ENCODE measurements at regions not wholly inside any gene's neighbourhood (a gene's known extent, or its start where the extent isn't known, plus 50 kb on each side); places are given as distances from the start of the nearest gene placed in this dataset.

GRCh38 chr5:2001300-2001699, 118.6 kb upstream of the IRX4 start:
- no peaks in the 10 kb centered on the region for H3K36me3 ChIP-seq (ENCODE audit: control insufficient read depth, insufficient read depth, low read length)
- H3K4me1 ChIP-seq (ENCODE audit: control insufficient read depth, insufficient read depth, low read length), result no peaks in the 10 kb centered on the region
- 0 out of 2 replicates have a peak, but pooled peaks cover 6% of the 10 kb centered on the region for H3K9me3 ChIP-seq (ENCODE audit: control insufficient read depth, insufficient read depth, low read depth, low read length)
- H3K27me3 ChIP-seq (ENCODE audit: control insufficient read depth, insufficient read depth, low read length), result peaks cover 21% of the 10 kb centered on the region
- no peak overlapping the region for H3K9ac ChIP-seq (ENCODE audit: low read length)
- H3K27ac ChIP-seq (ENCODE audit: low read depth, low read length), result no peak overlapping the region
- no peak overlapping the region for H3K4me3 ChIP-seq (ENCODE audit: low read depth, low read length)

GRCh38 chr5:2000591-2000990, 117.9 kb upstream of the IRX4 start:
- no peak overlapping the region for H3K4me3 ChIP-seq (ENCODE audit: low read depth, low read length)
- H3K9ac ChIP-seq (ENCODE audit: low read length), result no peak overlapping the region
- H3K4me1 ChIP-seq (ENCODE audit: control insufficient read depth, insufficient read depth, low read length), result no peaks in the 10 kb centered on the region
- peaks cover 18% of the 10 kb centered on the region for H3K27me3 ChIP-seq (ENCODE audit: control insufficient read depth, insufficient read depth, low read length)
- H3K36me3 ChIP-seq (ENCODE audit: control insufficient read depth, insufficient read depth, low read length), result no peaks in the 10 kb centered on the region
- no peak overlapping the region for H3K27ac ChIP-seq (ENCODE audit: low read depth, low read length)
- 0 out of 2 replicates have a peak, but pooled peaks cover 6% of the 10 kb centered on the region for H3K9me3 ChIP-seq (ENCODE audit: control insufficient read depth, insufficient read depth, low read depth, low read length)

- no peak overlapping the region for H3K27ac ChIP-seq (ENCODE audit: low read depth, low read length)
- no peaks in the 10 kb centered on the region for H3K4me1 ChIP-seq (ENCODE audit: control insufficient read depth, insufficient read depth, low read length)
- no peak overlapping the region for H3K9ac ChIP-seq (ENCODE audit: low read length)
- H3K27me3 ChIP-seq (ENCODE audit: control insufficient read depth, insufficient read depth, low read length), result peaks cover 10% of the 10 kb centered on the region
- H3K9me3 ChIP-seq (ENCODE audit: control insufficient read depth, insufficient read depth, low read depth, low read length), result 0 out of 2 replicates have a peak, but pooled peaks cover 6% of the 10 kb centered on the region
- no peaks in the 10 kb centered on the region for H3K36me3 ChIP-seq (ENCODE audit: control insufficient read depth, insufficient read depth, low read length)
- no peak overlapping the region for H3K4me3 ChIP-seq (ENCODE audit: low read depth, low read length)
Measured at GRCh38 chr5:1999794-2000193, 117.1 kb upstream of the IRX4 start.

GRCh38 chr5:1998716-1999317, 116.1 kb upstream of the IRX4 start:
- H3K27me3 ChIP-seq (ENCODE audit: control insufficient read depth, insufficient read depth, low read length), result peaks cover 1% of the 10 kb centered on the region; the same call in 1 of the 2 replicates
- no peaks in the 10 kb centered on the region for H3K4me1 ChIP-seq (ENCODE audit: control insufficient read depth, insufficient read depth, low read length)
- H3K9me3 ChIP-seq (ENCODE audit: control insufficient read depth, insufficient read depth, low read depth, low read length), result 0 out of 2 replicates have a peak, but pooled peaks cover 8% of the 10 kb centered on the region
- H3K27ac ChIP-seq (ENCODE audit: low read depth, low read length), result no peak overlapping the region
- no peaks in the 10 kb centered on the region for H3K36me3 ChIP-seq (ENCODE audit: control insufficient read depth, insufficient read depth, low read length)
- H3K9ac ChIP-seq (ENCODE audit: low read length), result no peak overlapping the region
- no peak overlapping the region for H3K4me3 ChIP-seq (ENCODE audit: low read depth, low read length)

GRCh38 chr5:1998348-1998669, 115.6 kb upstream of the IRX4 start:
- no peak overlapping the region for H3K9ac ChIP-seq (ENCODE audit: low read length)
- no peak overlapping the region for H3K27ac ChIP-seq (ENCODE audit: low read depth, low read length)
- H3K4me1 ChIP-seq (ENCODE audit: control insufficient read depth, insufficient read depth, low read length), result no peaks in the 10 kb centered on the region
- H3K36me3 ChIP-seq (ENCODE audit: control insufficient read depth, insufficient read depth, low read length), result no peaks in the 10 kb centered on the region
- no peaks in the 10 kb centered on the region; the same call in 1 of the 2 replicates for H3K27me3 ChIP-seq (ENCODE audit: control insufficient read depth, insufficient read depth, low read length)
- H3K4me3 ChIP-seq (ENCODE audit: low read depth, low read length), result no peak overlapping the region
- 0 out of 2 replicates have a peak, but pooled peaks cover 8% of the 10 kb centered on the region for H3K9me3 ChIP-seq (ENCODE audit: control insufficient read depth, insufficient read depth, low read depth, low read length)

- Histone ChIP-seq H3K36me3 (ENCODE audit: control insufficient read depth, insufficient read depth, low read length) (no peaks in the 10 kb centered on the region), H3K9ac (ENCODE audit: low read length) (no peak overlapping the region), H3K27me3 (ENCODE audit: control insufficient read depth, insufficient read depth, low read length) (no peaks in the 10 kb centered on the region; the same call in 1 of the 2 replicates), H3K4me3 (ENCODE audit: low read depth, low read length) (no peak overlapping the region), H3K9me3 (ENCODE audit: control insufficient read depth, insufficient read depth, low read depth, low read length) (peaks cover 10% of the 10 kb centered on the region), H3K27ac (ENCODE audit: low read depth, low read length) (no peak overlapping the region), H3K4me1 (ENCODE audit: control insufficient read depth, insufficient read depth, low read length) (no peaks in the 10 kb centered on the region)
Measured at GRCh38 chr5:1997640-1998347, 115.1 kb upstream of the IRX4 start.

- H3K27ac ChIP-seq (ENCODE audit: low read depth, low read length), result no peak overlapping the region
Measured at GRCh38 chr5:1995491-1995890, 112.8 kb upstream of the IRX4 start.

GRCh38 chr5:1987471-1987870, 104.7 kb upstream of the IRX4 start:
- no peaks in the 10 kb centered on the region; the same call in 1 of the 2 replicates for H3K27me3 ChIP-seq (ENCODE audit: control insufficient read depth, insufficient read depth, low read length)
- peaks cover 6% of the 10 kb centered on the region; the same call in 1 of the 2 replicates for H3K9me3 ChIP-seq (ENCODE audit: control insufficient read depth, insufficient read depth, low read depth, low read length)
- H3K9ac ChIP-seq (ENCODE audit: low read length), result no peak overlapping the region
- no peak overlapping the region for H3K4me3 ChIP-seq (ENCODE audit: low read depth, low read length)
- H3K36me3 ChIP-seq (ENCODE audit: control insufficient read depth, insufficient read depth, low read length), result no peaks in the 10 kb centered on the region
- H3K4me1 ChIP-seq (ENCODE audit: control insufficient read depth, insufficient read depth, low read length), result no peaks in the 10 kb centered on the region
- no peak overlapping the region for H3K27ac ChIP-seq (ENCODE audit: low read depth, low read length)

More at GRCh38 chr5:1995491-1995890, 112.8 kb upstream of the IRX4 start:
- Histone ChIP-seq H3K27me3 (ENCODE audit: control insufficient read depth, insufficient read depth, low read length) (no peaks in the 10 kb centered on the region; the same call in 1 of the 2 replicates), H3K4me1 (ENCODE audit: control insufficient read depth, insufficient read depth, low read length) (no peaks in the 10 kb centered on the region), H3K9me3 (ENCODE audit: control insufficient read depth, insufficient read depth, low read depth, low read length) (peaks cover 15% of the 10 kb centered on the region), H3K9ac (ENCODE audit: low read length) (no peak overlapping the region), H3K4me3 (ENCODE audit: low read depth, low read length) (no peak overlapping the region), H3K36me3 (ENCODE audit: control insufficient read depth, insufficient read depth, low read length) (no peaks in the 10 kb centered on the region)

- H3K27me3 ChIP-seq (ENCODE audit: control insufficient read depth, insufficient read depth, low read length), result no peaks in the 10 kb centered on the region; the same call in 1 of the 2 replicates
- peaks cover 3% of the 10 kb centered on the region; the same call in 1 of the 2 replicates for H3K9me3 ChIP-seq (ENCODE audit: control insufficient read depth, insufficient read depth, low read depth, low read length)
- no peak overlapping the region for H3K9ac ChIP-seq (ENCODE audit: low read length)
- H3K4me1 ChIP-seq (ENCODE audit: control insufficient read depth, insufficient read depth, low read length), result no peaks in the 10 kb centered on the region
- no peaks in the 10 kb centered on the region for H3K36me3 ChIP-seq (ENCODE audit: control insufficient read depth, insufficient read depth, low read length)
- H3K4me3 ChIP-seq (ENCODE audit: low read depth, low read length), result no peak overlapping the region
- no peak overlapping the region for H3K27ac ChIP-seq (ENCODE audit: low read depth, low read length)
Measured at GRCh38 chr5:1985781-1986180, 103.1 kb upstream of the IRX4 start.

- no peaks in the 10 kb centered on the region; the same call in 1 of the 2 replicates for H3K27me3 ChIP-seq (ENCODE audit: control insufficient read depth, insufficient read depth, low read length)
- H3K9ac ChIP-seq (ENCODE audit: low read length), result no peak overlapping the region
- no peaks in the 10 kb centered on the region for H3K36me3 ChIP-seq (ENCODE audit: control insufficient read depth, insufficient read depth, low read length)
- no peak overlapping the region for H3K4me3 ChIP-seq (ENCODE audit: low read depth, low read length)
- no peaks in the 10 kb centered on the region for H3K4me1 ChIP-seq (ENCODE audit: control insufficient read depth, insufficient read depth, low read length)
- H3K27ac ChIP-seq (ENCODE audit: low read depth, low read length), result no peak overlapping the region
- H3K9me3 ChIP-seq (ENCODE audit: control insufficient read depth, insufficient read depth, low read depth, low read length), result peaks cover 3% of the 10 kb centered on the region; the same call in 1 of the 2 replicates
Measured at GRCh38 chr5:1983919-1984695, 101.4 kb upstream of the IRX4 start.

- H3K27ac ChIP-seq (ENCODE audit: low read depth, low read length), result no peak overlapping the region
- H3K4me3 ChIP-seq (ENCODE audit: low read depth, low read length), result no peak overlapping the region
- no peaks in the 10 kb centered on the region; the same call in 1 of the 2 replicates for H3K27me3 ChIP-seq (ENCODE audit: control insufficient read depth, insufficient read depth, low read length)
- H3K4me1 ChIP-seq (ENCODE audit: control insufficient read depth, insufficient read depth, low read length), result no peaks in the 10 kb centered on the region
- no peak overlapping the region for H3K9ac ChIP-seq (ENCODE audit: low read length)
- H3K36me3 ChIP-seq (ENCODE audit: control insufficient read depth, insufficient read depth, low read length), result no peaks in the 10 kb centered on the region
- H3K9me3 ChIP-seq (ENCODE audit: control insufficient read depth, insufficient read depth, low read depth, low read length), result peaks cover 3% of the 10 kb centered on the region; the same call in 1 of the 2 replicates
Measured at GRCh38 chr5:1983401-1983800, 100.7 kb upstream of the IRX4 start.

All from HUES6 (cell line).